ENCODE measurements at regions not wholly inside any gene's neighbourhood (a gene's known extent, or its start where the extent isn't known, plus 50 kb on each side); places are given as distances from the start of the nearest gene placed in this dataset.

GRCh38 chr7:25392588-25393338 lies 164.5 kb upstream of the NPVF start:
- DNase-seq (ENCODE audit: low read depth in 3 of 3), result no peak

- no peak for DNase-seq (ENCODE audit: low read depth in 3 of 3)
These were observed 167.7 kb upstream of the NPVF start for GRCh38 chr7:25395976-25396375.

- no peak for DNase-seq (ENCODE audit: low read depth in 3 of 3)
These were observed 168.4 kb upstream of the NPVF start for GRCh38 chr7:25396668-25397067.

GRCh38 chr7:25398418-25398817 lies 170.1 kb upstream of the NPVF start:
- DNase-seq (ENCODE audit: low read depth in 3 of 3), result no peak

GRCh38 chr7:25399000-25399750 lies 170.9 kb upstream of the NPVF start:
- no peak for DNase-seq (ENCODE audit: low read depth in 3 of 3)

GRCh38 chr7:25402532-25402931 lies 174.2 kb upstream of the NPVF start:
- no peak for DNase-seq (ENCODE audit: low read depth in 3 of 3)

- DNase-seq (ENCODE audit: low read depth in 3 of 3), result no peak
These were observed 177.4 kb upstream of the NPVF start for GRCh38 chr7:25405736-25406135.

- no peak for DNase-seq (ENCODE audit: low read depth in 3 of 3)
These were observed 178.8 kb upstream of the NPVF start for GRCh38 chr7:25407053-25407452.

GRCh38 chr7:25408012-25408687 lies 179.9 kb upstream of the NPVF start:
- no peak for DNase-seq (ENCODE audit: low read depth in 3 of 3)

- DNase-seq (ENCODE audit: low read depth in 3 of 3), result no peak
These were observed 180.6 kb upstream of the NPVF start for GRCh38 chr7:25408876-25409275.

- no peak for DNase-seq (ENCODE audit: low read depth in 3 of 3)
These were observed 181.8 kb upstream of the NPVF start for GRCh38 chr7:25409897-25410636.

- no peak for DNase-seq (ENCODE audit: low read depth in 3 of 3)
These were observed 192.5 kb upstream of the NPVF start for GRCh38 chr7:25420771-25421170.

GRCh38 chr7:25424113-25424512 lies 195.8 kb upstream of the NPVF start:
- DNase-seq (ENCODE audit: low read depth in 3 of 3), result no peak

GRCh38 chr7:25424855-25425254 lies 196.6 kb upstream of the NPVF start:
- no peak for DNase-seq (ENCODE audit: low read depth in 3 of 3)

GRCh38 chr7:25427721-25428120 lies 199.4 kb upstream of the NPVF start:
- no peak for DNase-seq (ENCODE audit: low read depth in 3 of 3)

- no peak for DNase-seq (ENCODE audit: low read depth in 3 of 3)
These were observed 201.4 kb upstream of the NPVF start for GRCh38 chr7:25429731-25430130.

- DNase-seq (ENCODE audit: low read depth in 3 of 3), result no peak
These were observed 202.1 kb upstream of the NPVF start for GRCh38 chr7:25430200-25430931.

- no peak for DNase-seq (ENCODE audit: low read depth in 3 of 3)
These were observed 203.7 kb upstream of the NPVF start for GRCh38 chr7:25431956-25432450.

- DNase-seq (ENCODE audit: low read depth in 3 of 3), result no peak
These were observed 204.5 kb upstream of the NPVF start for GRCh38 chr7:25432807-25433206.

- DNase-seq (ENCODE audit: low read depth in 3 of 3), result no peak
These were observed 208.1 kb upstream of the NPVF start for GRCh38 chr7:25436413-25436812.

- no peak for DNase-seq (ENCODE audit: low read depth in 3 of 3)
These were observed 209.0 kb upstream of the NPVF start for GRCh38 chr7:25437308-25437707.
